CD4-positive, CD25-positive, alpha-beta regulatory T cell (primary cell): ENCODE measurements at regions not wholly inside any gene's neighbourhood (a gene's known extent, or its start where the extent isn't known, plus 50 kb on each side); places are given as distances from the start of the nearest gene placed in this dataset.
"Not testable (repeated sequence)": the region's sequence is repeated elsewhere in the genome, so short reads cannot be mapped to it uniquely, and the experiment has no call there.

Experiments
- ATAC-seq, 2 donors: fragments of 150-1000 bp; cut with Tn5 transposase; one replicate each; pipeline ENCODE4 v1.10.0; 2021; ENCODE audit warnings: low read depth in 2 of 2, moderate number of reproducible peaks in 2 of 2, moderate library complexity in 1 of 2
- DNase-seq, 3 donors: peaks; one replicate each; pipeline versions ENCODE4 v3.0.0 to v3.0.0-alpha.2; 2012 to 2022; ENCODE audit warnings: mixed read lengths in 1 of 3
- H3K27ac ChIP-seq: one replicate; pipeline ENCODE4 v1.7.0; 2013; ENCODE audit warnings: mild to moderate bottlenecking, low read length; ENCODE audit not compliant: insufficient read depth, poor library complexity, severe bottlenecking
- H3K27me3 ChIP-seq: one replicate; pipeline ENCODE4 v1.7.0; 2013; ENCODE audit warnings: low read length; ENCODE audit not compliant: control insufficient read depth, insufficient read depth
- H3K36me3 ChIP-seq: one replicate; pipeline ENCODE4 v1.7.0; 2013; ENCODE audit warnings: mild to moderate bottlenecking, low read length, moderate library complexity; ENCODE audit not compliant: control insufficient read depth, insufficient read depth
- H3K4me1 ChIP-seq: 2 replicates; pipeline ENCODE4 v1.7.0; 2013; ENCODE audit warnings: mild to moderate bottlenecking, low read length; ENCODE audit not compliant: insufficient read depth, control insufficient read depth, poor library complexity, severe bottlenecking
- H3K4me3 ChIP-seq: one replicate; pipeline ENCODE4 v1.7.0; 2013; ENCODE audit warnings: low read depth, mild to moderate bottlenecking, low read length, moderate library complexity
- H3K9me3 ChIP-seq, 2 experiments: 1 replicate in 1 of 2; 2 replicates in 1 of 2; pipeline ENCODE4 v1.7.0; 2013; ENCODE audit warnings: low read length in 2 of 2, mild to moderate bottlenecking in 1 of 2, moderate library complexity in 1 of 2; ENCODE audit not compliant: control insufficient read depth in 2 of 2
- H3K27ac Mint-ChIP-seq, 3 donors: one replicate each; pipeline ENCODE4 v1.8.0; 2020 to 2022; ENCODE audit warnings: mild to moderate bottlenecking in 3 of 3, mixed read lengths in 3 of 3, moderate library complexity in 2 of 3
- H3K27me3 Mint-ChIP-seq: one replicate; pipeline ENCODE4 v1.8.0; 2022; ENCODE audit warnings: mild to moderate bottlenecking, mixed read lengths
- H3K36me3 Mint-ChIP-seq: one replicate; pipeline ENCODE4 v1.8.0; 2020; ENCODE audit warnings: mixed read lengths
- H3K4me1 Mint-ChIP-seq, 4 donors: one replicate each; pipeline ENCODE4 v1.8.0; 2020 to 2022; ENCODE audit warnings: mixed read lengths in 4 of 4, mild to moderate bottlenecking in 1 of 4
- H3K4me3 Mint-ChIP-seq, 4 donors: one replicate each; pipeline ENCODE4 v1.8.0; 2020 to 2022; ENCODE audit warnings: mild to moderate bottlenecking in 4 of 4, mixed read lengths in 4 of 4, moderate library complexity in 3 of 4
- H3K9me3 Mint-ChIP-seq, 7 donors: one replicate each; pipeline ENCODE4 v1.8.0; 2020 to 2022; ENCODE audit warnings: mixed read lengths in 7 of 7, mild to moderate bottlenecking in 3 of 7, moderate library complexity in 2 of 7

DNA sequence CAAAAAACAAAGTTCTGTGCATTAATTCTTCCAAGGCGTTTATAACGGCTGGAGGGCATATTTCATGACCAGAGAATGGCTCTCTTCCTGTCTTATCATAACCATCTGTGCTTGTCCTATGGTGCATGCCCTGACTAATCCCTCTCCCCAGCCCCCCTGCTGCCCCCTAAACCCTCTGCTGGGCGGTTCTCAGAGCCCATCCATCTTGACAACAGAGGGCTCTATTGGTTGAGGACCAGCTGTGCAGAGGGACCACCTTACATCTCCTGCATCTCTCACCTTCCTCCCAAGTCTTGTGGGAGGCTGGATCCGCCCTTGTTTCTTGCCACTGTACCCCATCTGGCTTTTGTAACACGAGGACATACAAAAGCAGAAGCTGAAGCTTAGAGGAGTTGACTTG is 282.1 kb downstream of the MIAT start:
- Histone ChIP-seq H3K4me1 (no peaks in the 10 kb centered on the region), H3K9me3 (peaks cover 6 to 7% of the 10 kb centered on the region in 2 experiments), H3K27me3 (no peaks in the 10 kb centered on the region), H3K36me3 (no peaks in the 10 kb centered on the region), H3K4me3 (no peak overlapping the region), H3K27ac (no peak overlapping the region)
- Mint-ChIP-seq H3K27me3 (no peaks in the 10 kb centered on the region), H3K4me1 (no peaks in the 10 kb centered on the region), H3K27ac (no peak overlapping the region), H3K9me3 (peaks cover 0 to 9% (median 3%) of the 10 kb centered on the region in 7 donors), H3K4me3 (no peak overlapping the region), H3K36me3 (peaks cover 4% of the 10 kb centered on the region)
- ATAC-seq (no peak), DNase-seq (no peak)

DNA sequence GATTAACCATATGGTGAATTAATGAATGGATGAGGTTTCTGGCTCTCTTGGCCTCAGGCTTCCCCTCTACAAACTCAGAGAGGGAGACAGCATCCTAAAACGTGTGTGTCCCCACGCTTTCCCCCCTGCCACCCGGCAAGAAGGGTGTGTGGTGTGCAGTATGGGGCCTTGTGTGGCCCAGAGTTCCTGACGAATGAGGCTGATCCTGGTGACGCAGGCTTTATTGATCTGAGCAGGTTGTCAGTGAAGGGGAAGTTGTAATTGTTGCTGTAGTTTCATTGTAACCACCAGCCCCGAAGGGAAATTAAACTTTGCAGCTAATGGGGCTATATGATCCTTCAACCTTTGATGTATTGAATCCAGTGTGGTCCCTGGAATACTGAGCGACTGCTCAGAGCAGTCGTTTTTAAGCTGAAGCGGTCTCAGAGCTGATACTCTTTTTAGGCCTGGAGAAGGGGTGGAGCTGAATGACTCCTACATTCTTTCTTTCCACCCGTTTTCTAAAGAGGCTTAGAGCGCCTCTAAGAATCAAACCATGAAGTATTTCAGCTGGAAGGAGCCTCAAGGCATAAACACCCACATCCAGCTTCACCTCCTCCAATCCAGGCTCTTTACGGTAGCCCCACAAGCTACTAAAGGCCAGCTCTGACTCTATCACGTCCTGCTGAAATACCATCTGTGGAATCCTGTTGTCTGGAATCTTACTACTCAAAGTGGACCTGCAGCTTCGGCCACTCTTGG is 284.7 kb downstream of the MIAT start:
- peaks cover 0 to 8% (median 3%) of the 10 kb centered on the region in 7 donors for H3K9me3 Mint-ChIP-seq
- no peak overlapping the region for H3K4me3 Mint-ChIP-seq
- H3K27ac Mint-ChIP-seq = no peak overlapping the region
- H3K27me3 Mint-ChIP-seq = no peaks in the 10 kb centered on the region
- no peaks in the 10 kb centered on the region for H3K4me1 Mint-ChIP-seq
- ATAC-seq = no peak
- Histone ChIP-seq H3K4me1 (no peaks in the 10 kb centered on the region), H3K4me3 (no peak overlapping the region), H3K9me3 (peaks cover 5 to 6% of the 10 kb centered on the region in 2 experiments), H3K36me3 (no peaks in the 10 kb centered on the region), H3K27me3 (no peaks in the 10 kb centered on the region), H3K27ac (no peak overlapping the region)
- H3K36me3 Mint-ChIP-seq = peaks cover 4% of the 10 kb centered on the region
- no peak for DNase-seq

DNA sequence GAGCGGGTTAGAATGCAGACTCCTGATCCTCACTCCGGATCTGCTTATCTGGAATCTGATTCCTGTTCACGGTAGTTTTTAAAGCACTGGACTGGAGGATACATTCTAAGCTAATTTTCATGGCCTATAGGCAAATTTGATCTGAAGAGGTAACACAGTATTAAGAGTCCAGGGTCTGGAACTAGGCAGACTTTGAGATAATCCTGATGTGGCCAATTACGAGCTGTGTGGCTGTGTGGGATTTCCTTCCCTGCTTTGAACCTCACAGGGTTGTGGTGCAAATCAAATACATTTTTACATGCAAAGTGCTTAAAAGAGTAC is 285.2 kb downstream of the MIAT start:
- Mint-ChIP-seq H3K27ac (no peak overlapping the region), H3K9me3 (peaks cover 0 to 6% (median 2%) of the 10 kb centered on the region in 7 donors)
- ATAC-seq = no peak

DNA sequence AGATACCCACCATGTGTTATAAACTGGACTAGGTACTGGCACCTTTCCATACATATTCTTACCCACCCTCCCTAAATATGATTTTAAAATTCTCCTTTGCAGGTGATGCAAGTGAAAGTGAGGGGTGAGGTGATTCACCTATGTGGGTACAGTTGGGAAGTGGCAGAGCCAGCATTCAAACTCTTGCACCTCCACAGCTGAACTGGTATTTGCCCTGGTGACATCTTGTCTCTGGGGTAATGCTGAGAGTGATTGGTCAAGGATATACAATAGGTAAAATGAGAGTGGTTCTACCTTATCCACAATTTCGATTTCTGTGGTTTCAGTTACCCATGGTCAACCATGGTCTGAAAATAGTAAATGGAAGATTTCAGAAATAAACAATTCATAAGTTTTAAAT is 288.2 kb downstream of the MIAT start:
- no peaks in the 10 kb centered on the region for H3K36me3 ChIP-seq
- no peak overlapping the region for H3K4me3 ChIP-seq
- H3K27ac ChIP-seq = no peak overlapping the region
- Mint-ChIP-seq H3K4me3 (no peak overlapping the region), H3K36me3 (no peaks in the 10 kb centered on the region), H3K27ac (no peak overlapping the region), H3K9me3 (peaks cover 0 to 3% (median 0%) of the 10 kb centered on the region in 7 donors), H3K4me1 (no peaks in the 10 kb centered on the region), H3K27me3 (peaks cover 5% of the 10 kb centered on the region)
- H3K4me1 ChIP-seq = no peaks in the 10 kb centered on the region
- ATAC-seq = no peak
- DNase-seq = no peak
- H3K9me3 ChIP-seq = no peaks in the 10 kb centered on the region
- H3K27me3 ChIP-seq = no peaks in the 10 kb centered on the region

More for the DNA sequence above, 285.2 kb downstream of the MIAT start:
- Histone ChIP-seq H3K27ac (no peak overlapping the region), H3K4me1 (no peaks in the 10 kb centered on the region), H3K9me3 (peaks cover 0 to under 1% of the 10 kb centered on the region in 2 experiments), H3K27me3 (no peaks in the 10 kb centered on the region), H3K36me3 (no peaks in the 10 kb centered on the region), H3K4me3 (no peak overlapping the region)
- DNase-seq = no peak
- Mint-ChIP-seq H3K27me3 (no peaks in the 10 kb centered on the region), H3K4me1 (no peaks in the 10 kb centered on the region), H3K4me3 (no peak overlapping the region), H3K36me3 (peaks cover 2% of the 10 kb centered on the region)

DNA sequence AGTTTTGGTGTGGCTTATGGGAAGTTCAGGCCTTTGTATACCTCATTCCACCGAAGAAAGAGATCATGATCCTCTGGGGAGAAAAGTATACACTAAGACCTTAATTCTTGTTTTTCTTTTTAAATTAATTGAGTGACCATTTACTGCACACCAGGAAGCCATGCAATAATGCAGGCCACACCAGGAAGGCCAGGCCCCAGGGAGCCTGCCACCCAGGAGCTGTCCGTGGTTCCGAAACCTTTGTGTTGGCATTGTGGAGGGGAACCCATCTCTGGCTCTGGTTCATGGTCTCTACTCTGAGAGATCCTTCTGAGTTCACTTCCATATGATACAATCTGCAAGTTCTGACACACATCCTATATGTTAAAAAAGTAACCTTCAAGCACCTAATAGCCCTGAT is 291.8 kb downstream of the MIAT start:
- Histone ChIP-seq H3K36me3 (no peaks in the 10 kb centered on the region), H3K4me3 (no peak overlapping the region), H3K27ac (no peak overlapping the region), H3K9me3 (no peaks in the 10 kb centered on the region), H3K27me3 (peaks cover 4% of the 10 kb centered on the region), H3K4me1 (no peaks in the 10 kb centered on the region)
- Mint-ChIP-seq H3K36me3 (no peaks in the 10 kb centered on the region), H3K27me3 (peaks cover 22% of the 10 kb centered on the region), H3K4me3 (no peak overlapping the region), H3K4me1 (no peaks in the 10 kb centered on the region), H3K27ac (no peak overlapping the region), H3K9me3 (peaks cover 0 to 3% (median 0%) of the 10 kb centered on the region in 7 donors)
- DNase-seq (peak in 1 of 3 donors; percentile 10), ATAC-seq (no peak)

DNA sequence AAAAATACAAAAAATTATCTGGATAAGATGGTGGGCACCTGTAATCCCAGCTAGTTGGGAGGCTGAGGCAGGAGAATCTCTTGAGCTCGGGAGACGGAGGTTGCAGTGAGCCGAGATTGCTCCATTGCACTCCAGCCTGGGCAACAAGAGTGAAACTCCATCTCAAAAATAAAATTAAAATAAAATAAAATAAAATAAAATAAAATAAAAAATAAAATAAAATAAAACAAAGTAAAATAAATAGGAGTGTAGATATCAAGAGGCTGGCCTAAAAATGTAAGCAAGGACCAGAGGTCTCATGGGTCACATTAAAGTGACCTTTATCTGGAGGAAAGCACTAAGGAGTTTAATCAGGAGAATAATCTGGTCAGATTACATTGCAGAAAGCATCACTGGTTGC is 293.8 kb downstream of the MIAT start:
- not testable (repeated sequence) for DNase-seq, H3K4me3 ChIP-seq, H3K36me3 Mint-ChIP-seq, H3K9me3 Mint-ChIP-seq, H3K4me1 Mint-ChIP-seq, H3K36me3 ChIP-seq, H3K27me3 ChIP-seq, H3K9me3 ChIP-seq, H3K27ac Mint-ChIP-seq, H3K4me3 Mint-ChIP-seq, H3K27ac ChIP-seq, H3K4me1 ChIP-seq, ATAC-seq
- H3K27me3 Mint-ChIP-seq = peaks cover 26% of the 10 kb centered on the region

DNA sequence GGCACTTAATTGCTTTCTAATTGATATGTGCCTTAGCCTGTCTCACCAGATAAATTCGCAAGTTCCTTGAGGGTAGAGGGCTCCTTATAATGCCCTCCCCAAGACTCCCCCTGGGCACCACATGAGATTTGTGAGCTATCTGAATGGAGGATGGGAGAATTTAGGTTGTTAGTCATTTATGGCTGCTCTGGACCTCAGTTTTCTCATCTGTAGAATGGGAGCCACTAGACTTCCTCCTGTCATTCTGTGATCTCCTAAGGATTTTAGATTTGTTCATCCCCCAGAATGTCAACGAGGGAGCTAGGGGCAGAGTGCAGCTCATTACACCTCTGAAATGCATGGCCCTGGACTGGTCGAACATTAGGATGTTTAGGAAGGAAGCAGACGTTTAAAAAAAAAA is 294.6 kb downstream of the MIAT start:
- Mint-ChIP-seq H3K27ac (no peak overlapping the region), H3K9me3 (peaks cover 0 to 2% (median 0%) of the 10 kb centered on the region in 7 donors), H3K4me3 (no peak overlapping the region), H3K4me1 (no peaks in the 10 kb centered on the region), H3K36me3 (no peaks in the 10 kb centered on the region), H3K27me3 (peaks cover 26% of the 10 kb centered on the region)
- H3K27me3 ChIP-seq = peaks cover 4% of the 10 kb centered on the region
- no peaks in the 10 kb centered on the region for H3K36me3 ChIP-seq
- no peaks in the 10 kb centered on the region for H3K4me1 ChIP-seq
- no peak overlapping the region for H3K27ac ChIP-seq
- DNase-seq (no peak), ATAC-seq (no peak)
- no peak overlapping the region for H3K4me3 ChIP-seq
- H3K9me3 ChIP-seq = no peaks in the 10 kb centered on the region

DNA sequence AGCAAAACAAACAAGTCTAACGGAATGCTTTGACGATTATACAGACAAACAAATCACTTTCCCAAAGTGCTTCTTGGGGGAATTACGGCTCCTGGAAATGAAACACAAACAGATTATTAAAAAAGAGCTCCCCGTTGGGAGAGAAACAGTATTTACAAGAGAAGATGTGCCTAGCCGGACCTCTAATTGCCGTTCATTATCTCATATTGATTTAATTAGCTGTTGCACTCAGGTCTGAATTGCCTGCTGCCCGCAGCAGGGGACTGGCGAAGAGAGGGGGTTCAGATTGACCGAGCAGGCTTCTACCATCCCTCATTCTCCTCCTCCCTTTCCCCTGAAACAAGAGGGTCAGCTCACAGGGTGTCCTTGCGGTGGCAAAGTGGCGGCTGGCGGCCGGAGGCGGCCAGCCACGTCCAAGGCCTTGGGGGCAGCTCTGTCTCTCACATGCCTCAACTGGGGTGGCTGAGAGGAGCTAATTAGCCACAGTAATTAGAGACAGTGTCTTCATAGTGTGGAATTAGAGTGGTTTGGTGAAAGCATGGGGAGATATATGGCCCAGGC is 295.1 kb downstream of the MIAT start:
- Histone ChIP-seq H3K4me3 (no peak overlapping the region), H3K4me1 (no peaks in the 10 kb centered on the region), H3K27ac (no peak overlapping the region), H3K36me3 (no peaks in the 10 kb centered on the region), H3K27me3 (peaks cover 4% of the 10 kb centered on the region), H3K9me3 (no peaks in the 10 kb centered on the region)
- Mint-ChIP-seq H3K9me3 (no peaks in the 10 kb centered on the region), H3K4me1 (no peaks in the 10 kb centered on the region), H3K27ac (no peak overlapping the region), H3K4me3 (no peak overlapping the region), H3K36me3 (no peaks in the 10 kb centered on the region), H3K27me3 (peaks cover 26% of the 10 kb centered on the region)
- no peak for DNase-seq
- ATAC-seq = no peak
